HG03095 (cell line): ENCODE measurements at regions not wholly inside any gene's neighbourhood (a gene's known extent, or its start where the extent isn't known, plus 50 kb on each side); places are given as distances from the start of the nearest gene placed in this dataset.
"Not testable (repeated sequence)": the region's sequence is repeated elsewhere in the genome, so short reads cannot be mapped to it uniquely, and the experiment has no call there.

Experiments used
- ATAC-seq: cut with Tn5 transposase; IDR thresholded peaks from one replicate; pipeline ENCODE4 v1.9.1; 2021; ENCODE audit warnings: moderate library complexity; ENCODE audit not compliant: unreplicated experiment

DNA sequence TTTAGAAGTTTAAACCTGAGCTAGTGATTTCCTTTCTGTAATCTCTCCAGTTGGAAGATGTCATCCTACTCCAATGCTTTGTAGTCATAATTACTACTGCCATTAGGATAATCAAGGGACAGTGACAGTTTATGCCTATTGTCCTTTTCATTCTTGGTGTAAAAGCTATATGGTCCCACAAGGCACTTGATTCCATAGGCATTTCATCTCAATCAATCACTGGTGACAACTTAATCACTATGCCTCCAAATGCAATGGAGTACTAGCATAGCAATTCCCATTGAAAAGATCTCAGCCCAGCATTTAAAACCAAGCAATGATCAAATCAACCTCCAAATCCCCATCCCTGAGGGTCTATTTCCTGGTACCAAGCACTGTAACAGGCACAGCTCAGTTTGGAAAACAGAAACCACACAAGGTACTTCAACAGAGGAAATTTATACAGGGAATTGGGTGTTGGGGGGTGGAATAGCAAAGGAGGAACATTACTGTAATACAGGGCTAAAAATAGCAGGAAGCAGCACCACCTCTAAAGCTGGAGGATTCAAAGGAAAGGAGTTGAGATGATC, 51.0 kb downstream of the FHIP2A start:
- no peak for ATAC-seq

DNA sequence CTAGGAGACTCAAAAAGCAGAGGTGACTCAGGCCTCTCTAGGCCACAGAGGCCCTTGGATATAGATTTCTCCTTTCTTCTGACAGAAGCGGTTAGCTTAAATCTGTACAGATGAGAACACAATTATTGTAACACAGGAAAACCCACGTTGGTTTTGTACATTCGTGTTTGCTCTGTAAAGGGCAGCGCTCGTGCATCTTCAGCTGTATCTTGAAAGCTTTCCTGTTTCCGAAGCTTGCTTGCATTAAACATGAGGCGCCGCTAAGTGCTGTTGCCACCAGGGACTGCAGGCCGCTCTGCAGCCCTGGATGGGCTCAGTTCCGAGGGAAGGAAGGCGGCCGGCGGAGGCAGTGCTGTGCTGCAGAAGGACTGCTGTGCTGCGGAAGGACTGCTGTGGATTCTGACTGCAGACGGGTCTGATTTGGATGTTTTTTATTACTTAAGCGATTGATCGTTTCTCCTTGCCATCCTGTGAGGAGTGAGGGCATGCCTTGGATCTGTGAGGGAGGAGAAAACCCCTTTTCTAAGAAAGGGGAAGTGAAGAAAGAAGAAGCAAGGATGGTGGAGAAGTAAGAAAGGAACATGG, 53.3 kb downstream of the FHIP2A start:
- ATAC-seq: peak; percentile 36

DNA sequence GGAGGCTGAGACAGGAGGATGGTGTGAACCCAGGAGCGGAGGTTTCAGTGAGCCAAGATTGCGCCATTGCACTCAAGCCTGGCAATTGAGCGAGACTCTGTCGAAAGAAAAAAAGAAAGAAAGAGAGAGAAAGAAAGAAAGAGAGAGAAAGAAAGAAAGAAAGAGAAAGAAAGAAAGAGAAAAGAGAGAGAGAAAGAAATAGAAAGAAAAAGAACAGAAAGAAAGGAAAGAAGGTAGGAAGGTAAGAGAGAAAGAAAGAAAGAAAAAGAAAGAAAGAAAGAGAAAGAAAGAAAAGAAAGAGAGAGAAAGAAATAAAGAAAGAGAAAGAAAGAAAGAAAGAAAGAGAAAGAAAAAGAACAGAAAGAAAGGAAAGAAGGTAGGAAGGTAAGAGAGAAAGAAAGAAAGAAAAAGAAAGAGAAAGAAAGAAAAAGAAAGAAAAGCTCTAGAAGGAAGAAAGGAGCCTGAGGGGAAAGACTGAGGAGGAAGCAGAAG, 54.1 kb downstream of the FHIP2A start:
- ATAC-seq: not testable (repeated sequence)

DNA sequence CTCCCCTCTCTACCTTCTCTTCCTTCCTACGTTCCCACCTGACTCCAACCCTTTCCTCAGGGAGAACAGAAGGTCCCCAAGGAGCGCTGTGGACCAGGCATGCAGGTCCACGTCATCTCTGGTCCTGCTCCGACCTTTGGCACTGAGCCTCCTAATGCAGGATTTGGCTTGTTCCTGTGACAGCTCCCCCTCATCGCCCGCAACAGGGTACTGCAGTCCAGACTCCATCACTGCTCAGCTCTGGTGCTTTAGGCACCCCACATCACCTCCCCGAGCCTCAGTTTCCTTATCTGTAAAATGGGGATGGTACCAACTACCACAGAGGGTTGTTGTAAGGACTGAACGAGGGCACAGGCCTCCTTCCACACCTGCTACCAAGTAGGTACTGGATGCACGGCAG, 54.6 kb downstream of the FHIP2A start:
- no peak for ATAC-seq

DNA sequence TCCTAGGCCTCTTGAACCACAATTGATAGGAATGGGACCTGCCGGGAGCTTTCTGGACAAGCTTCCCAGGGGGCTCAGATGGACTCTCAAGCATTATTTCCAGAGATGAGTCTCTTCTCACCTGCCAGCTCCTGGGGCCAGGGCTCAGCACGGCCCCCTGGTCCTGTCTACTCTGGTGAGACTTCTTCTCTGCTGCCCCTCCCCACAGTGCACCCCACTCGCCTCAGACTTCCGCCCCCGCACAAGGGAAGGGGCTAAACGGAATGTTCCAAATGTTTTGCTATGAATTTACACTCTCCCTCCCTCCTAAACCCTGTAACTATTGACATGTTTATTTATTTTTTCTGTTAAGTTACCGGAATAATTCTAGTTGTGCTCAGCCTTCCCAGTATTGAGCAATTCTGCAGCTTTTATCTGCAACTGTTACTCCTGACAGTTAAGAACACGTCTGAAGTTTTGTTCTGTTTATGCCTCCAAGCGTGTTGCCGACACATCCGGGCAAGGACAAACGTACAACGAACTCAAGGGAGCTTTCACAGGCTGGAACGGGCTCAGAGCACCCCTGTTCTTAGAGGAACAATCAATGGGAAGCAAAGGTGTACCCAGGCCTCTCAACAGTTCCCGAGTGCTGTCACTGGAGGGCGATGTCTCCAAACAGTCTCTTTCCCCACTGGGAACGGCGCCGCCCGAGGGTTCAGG, 55.2 kb downstream of the FHIP2A start:
- peak; percentile 68 for ATAC-seq

DNA sequence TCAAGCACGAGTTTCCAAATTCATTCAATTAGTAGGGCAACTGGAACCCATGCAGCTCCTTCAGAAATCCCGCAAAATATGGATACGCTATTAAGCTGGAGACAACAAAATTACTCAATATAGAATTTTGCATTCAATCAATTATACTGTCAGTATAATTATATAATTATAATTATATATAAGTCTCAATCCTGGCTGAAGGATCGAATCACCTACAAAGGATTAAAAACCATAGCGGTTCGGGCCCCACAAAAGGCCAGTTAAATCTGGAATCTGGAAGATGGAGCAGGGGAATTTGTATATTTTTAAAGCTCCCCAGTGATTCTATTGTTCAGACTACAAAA, 55.7 kb downstream of the FHIP2A start:
- no peak for ATAC-seq

DNA sequence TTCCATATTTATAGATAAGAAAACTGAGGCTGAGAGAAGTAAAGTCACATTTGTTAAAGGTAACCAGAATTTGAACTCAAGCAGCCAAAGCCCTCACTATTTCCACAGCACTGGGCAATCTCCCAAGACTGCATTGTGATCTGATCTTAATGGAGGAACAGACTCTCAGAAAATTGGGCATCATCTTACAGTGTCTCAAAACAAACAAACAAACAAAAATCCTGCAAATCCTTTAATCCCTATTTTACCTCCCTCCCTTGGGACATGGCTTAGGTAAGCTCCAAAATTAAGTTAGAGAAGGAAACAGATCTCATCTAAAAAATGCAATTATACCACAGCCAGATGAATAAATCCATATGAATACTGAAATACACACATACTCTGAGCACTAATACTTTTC, 57.5 kb downstream of the FHIP2A start:
- ATAC-seq: no peak

DNA sequence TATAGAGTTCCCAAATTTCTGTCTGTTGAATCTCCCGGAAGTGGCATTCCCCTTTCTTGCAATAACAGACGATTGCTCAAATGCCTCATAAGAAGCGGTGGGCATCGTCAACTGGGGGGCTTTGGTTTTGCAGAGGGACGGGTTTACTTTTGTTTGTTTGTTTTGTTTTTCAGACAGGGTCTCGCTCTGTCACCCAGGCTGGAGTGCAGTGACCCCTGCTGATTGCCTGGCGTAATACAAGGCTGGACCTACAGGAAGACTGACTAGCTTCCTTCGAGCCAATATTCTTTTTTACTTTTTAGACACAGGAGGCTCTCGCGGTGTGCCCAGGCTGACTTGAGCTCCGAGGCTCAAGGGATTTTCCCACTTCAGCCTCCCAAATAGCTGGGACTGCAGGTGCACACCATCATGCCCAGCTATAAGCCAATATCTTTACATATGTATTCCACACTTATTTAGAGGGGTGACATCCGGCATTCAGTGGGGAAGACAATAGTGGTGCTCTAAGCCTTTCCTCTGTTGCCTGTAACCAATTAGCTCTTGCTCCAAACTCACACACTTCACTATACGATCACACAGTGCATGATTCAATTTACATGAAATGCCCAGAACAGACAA, 58.1 kb downstream of the FHIP2A start:
- peak; percentile 72 for ATAC-seq

DNA sequence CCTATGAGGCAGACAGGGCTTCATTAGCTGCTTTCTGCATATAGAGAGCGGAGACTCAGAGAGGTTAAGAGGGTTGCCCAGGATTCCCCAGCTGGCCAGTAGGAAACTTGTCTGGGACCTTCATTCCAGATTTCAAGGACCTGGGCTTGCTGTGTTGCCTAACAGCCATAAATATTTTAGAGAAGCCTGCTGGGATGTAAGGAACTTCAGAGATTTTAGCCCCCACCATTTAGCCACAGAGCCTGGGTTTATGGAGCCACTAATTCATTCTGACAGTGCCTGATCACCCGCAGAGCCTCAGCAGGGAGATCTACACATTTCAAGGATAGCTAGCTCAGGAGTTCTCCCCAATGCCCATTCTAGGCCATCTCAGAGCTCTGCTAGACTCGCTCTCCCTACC, 56.6 kb upstream of the TRUB1 start:
- ATAC-seq: no peak

DNA sequence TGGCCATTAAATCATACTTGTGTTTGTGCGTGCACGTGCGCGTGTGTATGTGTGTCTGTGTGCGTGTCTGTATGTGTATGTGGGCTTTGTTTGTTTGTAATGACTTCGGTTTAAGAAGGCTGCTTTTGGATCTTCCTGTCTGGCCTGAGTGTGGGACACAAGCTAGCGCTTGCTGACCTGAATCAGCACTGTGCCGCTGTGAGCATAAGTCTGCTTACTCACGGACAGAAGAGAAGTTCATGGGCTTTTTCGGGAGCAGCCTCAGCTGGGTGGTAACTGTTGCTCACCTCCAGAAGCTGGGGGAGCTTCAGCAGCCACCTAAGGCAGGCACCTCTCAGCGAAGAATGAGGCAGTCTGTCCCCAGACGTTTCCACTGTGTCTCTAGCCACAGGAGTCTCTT, 56.1 kb upstream of the TRUB1 start:
- no peak for ATAC-seq

DNA sequence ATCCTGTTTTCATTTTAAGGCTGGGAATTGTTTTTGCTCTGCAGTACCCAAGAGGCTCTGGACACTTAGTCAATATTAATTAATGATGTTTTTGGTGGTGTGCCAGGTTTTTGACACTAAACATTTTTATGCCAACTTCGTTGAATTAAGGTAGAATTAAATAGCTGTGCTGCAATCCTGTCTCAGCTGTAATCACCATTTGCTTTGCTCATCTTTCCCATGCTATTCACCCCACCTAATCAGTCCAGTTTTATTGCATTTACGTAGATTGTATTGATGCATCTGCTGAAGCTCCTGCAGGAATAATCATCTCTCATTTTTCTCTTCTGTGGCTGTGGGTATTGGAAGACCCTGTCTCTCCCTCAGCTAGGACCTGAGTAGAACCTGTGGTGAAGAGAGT, 52.6 kb upstream of the TRUB1 start:
- ATAC-seq: no peak
